ENCODE measurements at regions not wholly inside any gene's neighbourhood (a gene's known extent, or its start where the extent isn't known, plus 50 kb on each side); places are given as distances from the start of the nearest gene placed in this dataset.
A peak's percentile ranks its signal among the peaks of the same experiment; 100 is the strongest.
"Not testable (repeated sequence)": the region's sequence is repeated elsewhere in the genome, so short reads cannot be mapped to it uniquely, and the experiment has no call there.

DNA sequence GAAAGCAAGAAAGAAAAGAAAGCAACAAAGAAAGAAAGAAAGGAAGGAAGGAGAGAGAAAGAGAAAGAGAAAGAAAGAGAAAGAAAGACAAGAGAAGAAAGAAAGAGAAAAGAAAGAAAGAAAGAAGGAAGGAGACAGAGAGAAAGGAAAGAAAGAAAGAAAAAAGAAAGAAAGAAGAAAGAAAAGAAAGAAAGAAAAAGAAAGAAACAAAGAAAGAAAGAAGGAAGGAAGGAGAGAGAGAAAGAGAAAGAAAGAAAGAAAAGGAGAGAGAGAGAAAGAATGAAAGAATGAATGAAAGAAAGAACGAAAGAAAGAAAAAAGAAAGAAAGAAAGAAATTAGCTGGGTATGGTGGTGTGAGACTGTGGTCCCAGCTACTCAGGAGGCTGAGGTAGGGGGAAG is 400.1 kb upstream of the MDGA2 start:
- DNase-seq: no peak

DNA sequence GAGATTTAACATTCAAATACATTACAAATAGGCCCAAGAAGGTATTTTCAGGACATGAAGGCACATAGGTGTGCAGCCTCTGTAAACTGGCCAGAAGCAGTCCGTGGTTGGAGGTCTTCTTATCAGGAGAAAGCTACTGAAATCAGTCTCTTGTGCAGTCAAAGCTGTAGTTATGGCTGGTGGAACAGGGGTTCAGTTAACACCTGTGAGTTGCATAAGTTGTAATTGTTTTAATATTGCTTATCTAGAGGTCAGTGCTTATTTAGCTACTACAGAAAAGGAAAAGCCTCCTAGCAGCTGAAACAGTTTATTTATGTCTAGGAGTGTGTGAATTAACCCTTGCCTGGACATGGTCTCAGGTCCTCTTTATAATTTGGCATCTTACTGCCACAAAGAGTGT is 377.6 kb upstream of the MDGA2 start:
- DNase-seq: no peak

DNA sequence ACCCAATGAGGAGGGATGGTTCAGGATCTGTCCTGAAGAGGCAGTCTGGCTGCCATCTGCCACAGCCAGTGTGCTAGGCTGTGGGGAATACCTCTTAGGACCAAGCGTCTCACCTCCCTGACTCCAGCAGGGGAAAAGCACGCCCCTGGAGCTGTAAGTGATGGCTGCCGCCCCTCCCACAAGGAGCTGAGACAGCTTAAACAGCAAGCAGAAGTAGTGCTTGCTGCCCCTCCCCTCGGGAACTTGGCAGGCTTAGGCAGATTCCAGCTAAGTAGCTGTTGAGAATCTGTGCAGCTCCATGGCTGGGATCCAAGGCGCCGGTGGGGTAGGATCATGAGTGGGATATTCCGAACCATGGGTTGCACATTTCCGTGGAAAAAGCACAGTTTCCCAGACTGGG is 360.4 kb upstream of the MDGA2 start:
- no peak for DNase-seq

DNA sequence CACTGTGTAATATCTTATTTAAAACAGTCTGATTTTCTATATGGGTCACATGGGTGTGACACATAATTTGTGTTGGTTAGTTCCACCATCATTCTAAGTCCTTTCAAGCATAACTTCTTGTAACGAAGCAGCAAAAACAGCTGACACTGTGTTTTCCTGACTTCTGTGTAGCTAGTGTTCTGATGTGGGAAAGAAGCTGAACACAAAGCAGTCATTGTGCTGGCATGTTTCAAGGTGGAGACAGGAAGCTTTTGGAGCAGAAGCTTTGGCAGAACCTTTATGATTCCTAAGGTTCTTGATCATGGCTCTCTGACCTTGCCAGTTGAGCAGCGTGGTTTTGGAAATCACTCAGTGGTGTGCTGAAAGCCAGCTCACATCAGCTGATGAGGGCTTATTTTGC is 351.7 kb upstream of the MDGA2 start:
- no peak for DNase-seq

DNA sequence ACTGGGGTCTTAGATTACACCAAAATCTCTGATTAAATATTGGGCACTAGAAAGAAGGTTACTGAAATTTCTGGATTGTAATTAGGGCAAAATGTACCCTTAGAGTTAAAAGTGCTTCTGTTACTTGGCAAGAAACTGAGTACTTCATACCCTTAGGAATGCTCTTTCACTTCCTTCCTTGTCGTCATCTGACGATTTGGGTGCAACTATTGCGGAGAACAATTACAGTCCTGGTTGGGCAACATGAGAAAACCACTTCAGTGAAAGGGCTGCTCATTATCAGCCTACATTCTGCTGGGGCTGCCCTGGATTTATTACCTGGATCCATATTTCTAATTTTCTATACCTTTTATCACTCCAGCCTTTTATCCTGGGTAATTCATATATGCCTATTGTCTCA is 348.5 kb upstream of the MDGA2 start:
- DNase-seq: no peak

DNA sequence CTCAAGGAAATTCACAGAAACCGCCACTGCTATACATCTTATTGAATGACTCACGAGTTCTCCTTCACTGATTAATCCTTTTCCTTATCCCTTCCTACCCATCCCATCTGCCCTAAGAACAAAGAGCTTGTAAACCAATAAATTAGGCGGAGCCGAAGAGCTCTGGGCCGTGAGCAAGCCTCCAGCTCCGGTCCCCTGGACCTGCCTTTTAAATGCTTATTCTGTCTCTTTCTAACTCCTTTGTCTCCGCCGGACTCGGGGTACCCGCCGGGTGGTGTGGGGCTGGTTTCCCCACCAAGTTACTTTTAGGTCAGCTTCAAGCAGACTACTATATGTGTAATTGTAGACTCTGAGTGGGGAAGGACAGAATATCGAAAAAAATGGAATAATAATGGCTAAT is 336.1 kb upstream of the MDGA2 start:
- DNase-seq: not testable (repeated sequence)

DNA sequence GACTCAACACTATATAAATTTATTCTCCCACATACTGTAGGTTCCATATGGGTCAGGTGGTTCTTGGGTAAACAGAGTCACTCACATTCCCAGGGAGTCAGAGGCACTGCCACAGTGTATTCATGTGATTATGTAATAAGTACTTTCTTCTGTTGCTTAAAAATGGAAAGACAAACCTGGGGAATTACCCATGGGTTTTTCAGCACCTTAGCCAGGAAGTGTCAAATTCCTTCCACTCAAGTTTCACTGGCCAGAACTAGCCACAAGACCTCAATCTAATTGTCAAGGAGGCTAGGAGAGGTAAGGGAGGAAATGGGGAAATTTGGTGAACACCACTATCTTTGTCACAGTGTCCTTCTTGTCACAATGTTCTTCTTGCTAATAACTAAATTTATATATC is 333.2 kb upstream of the MDGA2 start:
- no peak for DNase-seq

DNA sequence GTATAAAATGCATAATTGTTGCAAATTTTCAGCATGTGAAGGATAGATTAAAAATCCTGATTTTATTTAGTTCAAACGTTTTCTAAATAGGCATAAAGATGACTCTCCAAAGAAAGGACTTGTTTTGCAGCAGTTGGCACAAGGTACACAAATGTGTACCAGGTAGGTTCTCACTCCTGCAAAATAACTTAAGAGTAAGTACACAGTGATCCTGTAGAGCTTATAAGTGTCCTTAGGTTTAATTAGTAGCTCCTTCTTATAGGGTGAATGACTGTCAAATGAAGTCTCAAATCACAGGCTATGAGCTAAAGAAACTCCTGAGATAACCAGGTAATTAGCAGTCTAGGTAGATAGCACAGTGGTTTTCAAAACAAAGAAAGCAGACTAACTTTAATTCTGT is 330.6 kb upstream of the MDGA2 start:
- DNase-seq: no peak

DNA sequence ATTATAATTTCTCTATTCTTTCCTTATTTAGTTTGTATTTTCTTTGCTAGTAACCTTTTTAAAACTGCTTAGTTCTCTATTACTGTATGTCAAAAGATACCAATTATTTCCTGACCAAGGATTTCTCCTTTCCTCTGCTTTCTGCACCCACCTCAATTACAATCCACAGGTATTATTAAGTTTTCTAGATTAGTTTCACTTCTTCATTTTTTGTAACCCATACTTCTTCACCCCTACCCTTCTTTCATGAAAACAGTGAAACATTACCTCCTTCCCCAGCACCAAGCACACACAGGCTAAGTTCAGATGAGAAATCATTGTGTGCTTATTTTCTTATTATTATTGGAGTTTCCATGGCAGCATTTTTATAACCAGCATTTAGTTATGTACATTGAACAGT is 318.5 kb upstream of the MDGA2 start:
- no peak for DNase-seq

DNA sequence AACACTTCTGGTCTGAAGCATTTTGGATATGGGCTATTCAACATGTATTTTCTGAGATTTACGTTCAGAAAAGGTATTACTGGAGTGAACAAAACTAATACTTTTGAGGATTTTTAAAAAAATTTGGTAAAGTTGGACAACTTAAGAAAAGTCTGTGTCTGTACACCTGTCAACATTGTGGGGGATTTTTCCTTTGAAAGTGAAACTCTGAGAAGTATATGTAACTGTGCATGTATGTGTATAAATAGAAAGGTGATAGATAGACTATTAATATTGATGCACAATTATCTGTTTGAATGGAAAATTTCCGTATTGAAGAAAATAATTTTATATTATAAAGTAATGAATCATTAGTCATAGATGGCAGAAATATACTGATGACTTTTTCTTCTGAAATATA is 312.8 kb upstream of the MDGA2 start:
- DNase-seq: no peak

DNA sequence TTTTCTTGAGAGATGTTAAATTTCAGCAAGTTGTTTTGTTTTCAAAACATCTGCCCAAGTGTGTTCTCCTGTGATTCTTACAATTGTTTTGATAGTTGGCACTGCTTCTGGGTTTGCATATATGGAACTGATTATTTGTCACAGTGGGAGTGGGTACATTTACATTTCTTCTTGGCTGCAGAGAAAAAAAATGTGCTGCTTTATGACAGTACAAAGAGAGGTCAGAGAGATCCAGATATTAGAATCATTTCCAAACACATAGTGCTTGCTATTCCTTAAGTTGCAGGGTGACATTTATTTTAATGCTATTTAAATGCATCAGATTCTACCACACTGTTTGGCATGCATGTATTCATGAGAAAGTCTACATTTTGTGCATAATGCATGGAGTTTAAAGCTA is 303.5 kb upstream of the MDGA2 start:
- no peak for DNase-seq

DNA sequence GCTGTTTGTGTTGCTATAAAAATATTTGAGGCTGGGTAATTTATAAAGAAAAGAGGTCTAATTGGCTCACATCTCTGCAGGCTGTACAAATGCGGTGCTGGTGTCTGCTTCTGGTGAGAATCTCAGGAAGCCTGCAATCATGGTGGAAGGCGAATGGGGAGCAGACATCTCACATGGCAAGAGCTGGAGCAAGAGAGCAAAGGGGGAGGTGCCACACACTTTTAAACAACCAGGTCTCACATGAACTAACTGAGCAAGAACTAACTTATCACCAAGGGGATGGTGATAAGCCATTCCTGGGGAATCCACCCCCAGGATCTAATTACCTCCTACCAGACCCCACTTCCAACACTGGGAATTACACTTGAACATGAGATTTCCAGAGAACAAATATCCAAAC is 300.7 kb upstream of the MDGA2 start:
- no peak for DNase-seq

DNA sequence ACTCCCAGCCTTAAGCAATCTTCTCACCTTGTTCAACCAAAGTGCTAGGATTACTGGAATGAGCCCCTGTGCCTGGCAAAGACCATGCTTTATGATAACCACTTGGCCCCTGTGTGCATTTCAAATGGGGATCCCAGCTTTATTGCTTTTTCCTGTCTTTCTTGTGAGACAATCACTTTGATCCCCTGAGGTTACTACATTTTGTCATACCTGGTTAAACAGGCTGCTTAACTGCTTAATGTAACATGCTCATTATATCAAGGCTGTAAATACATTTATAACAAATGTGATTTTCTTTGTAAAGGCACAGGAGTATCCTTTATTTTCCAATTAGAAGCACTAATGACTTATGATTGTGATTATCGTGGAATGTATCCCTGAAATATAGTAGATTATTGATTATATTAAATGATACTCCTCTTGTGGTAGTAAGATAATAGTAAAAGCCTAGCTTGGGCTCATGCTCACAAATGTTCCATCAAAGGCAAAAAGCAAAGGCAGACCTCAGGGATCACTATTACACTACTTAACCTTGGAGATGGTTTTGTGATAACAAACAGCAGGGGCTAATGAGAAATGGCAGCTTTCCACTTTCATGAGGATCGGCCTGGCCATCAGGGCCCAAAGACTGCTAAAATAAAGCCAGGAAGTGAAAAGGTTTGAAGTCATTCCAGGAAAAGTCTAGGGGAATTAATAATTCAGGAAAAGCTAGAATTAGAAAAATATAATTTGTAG is 290.8 kb upstream of the MDGA2 start:
- DNase-seq: no peak

DNA sequence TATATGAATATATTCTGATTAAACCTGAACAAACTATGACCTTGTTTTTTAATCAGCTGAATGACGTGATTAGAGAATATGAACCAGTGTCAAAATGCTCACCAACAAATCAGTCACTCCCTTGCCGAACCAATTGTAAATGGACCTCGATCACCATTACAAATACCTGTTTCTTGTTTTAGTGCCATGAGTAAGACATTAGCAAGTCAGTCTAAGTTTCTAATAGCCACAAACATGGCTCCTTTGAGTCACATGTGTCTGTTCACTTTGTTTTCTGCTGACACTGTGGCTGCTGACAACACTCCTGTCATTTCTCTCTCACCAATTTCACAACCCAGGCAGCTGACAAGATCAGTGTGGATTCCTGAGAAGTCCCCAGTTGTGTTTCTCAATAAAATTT is 286.2 kb upstream of the MDGA2 start:
- DNase-seq: no peak

DNA sequence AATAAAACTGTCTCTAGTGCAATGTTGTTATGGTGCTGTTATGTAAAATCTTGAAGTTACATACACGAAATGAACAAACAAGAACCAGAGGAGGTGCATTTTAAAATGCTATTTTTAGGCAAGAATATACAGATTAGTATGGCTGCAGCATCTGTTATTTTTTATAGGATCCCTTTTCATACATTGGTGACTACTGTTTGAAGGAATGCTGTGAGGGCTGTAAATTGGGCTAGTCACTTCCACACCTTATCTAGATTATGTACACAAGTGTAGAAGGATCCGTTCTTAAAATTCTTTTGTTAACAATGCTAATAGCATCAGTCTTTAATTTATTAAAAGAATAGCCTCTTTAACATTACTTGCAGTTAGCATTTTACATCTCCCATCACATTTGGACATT is 284.3 kb upstream of the MDGA2 start:
- peak in 1 of 3 donors; percentile 3 for DNase-seq

DNA sequence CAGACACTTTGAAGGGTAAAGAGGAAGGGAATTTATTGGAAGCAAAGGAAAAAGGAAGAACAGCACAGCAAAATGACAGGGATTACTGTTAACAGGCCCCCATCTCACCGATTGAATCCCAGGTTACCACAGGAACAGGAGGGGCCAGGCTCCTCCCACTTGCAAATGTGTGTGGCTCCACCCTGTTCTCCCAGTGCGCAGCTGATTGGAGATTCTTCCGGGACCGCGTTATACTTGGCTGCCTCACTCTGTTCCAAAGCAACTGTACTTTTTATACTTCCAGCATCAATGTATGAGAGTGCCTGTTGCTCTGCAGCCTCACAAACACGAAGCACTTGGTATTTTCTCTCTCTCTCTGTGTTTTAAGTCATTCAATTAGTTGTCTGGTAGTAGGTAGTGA is 273.6 kb upstream of the MDGA2 start:
- peak in 1 of 3 donors; percentile 7 for DNase-seq

DNA sequence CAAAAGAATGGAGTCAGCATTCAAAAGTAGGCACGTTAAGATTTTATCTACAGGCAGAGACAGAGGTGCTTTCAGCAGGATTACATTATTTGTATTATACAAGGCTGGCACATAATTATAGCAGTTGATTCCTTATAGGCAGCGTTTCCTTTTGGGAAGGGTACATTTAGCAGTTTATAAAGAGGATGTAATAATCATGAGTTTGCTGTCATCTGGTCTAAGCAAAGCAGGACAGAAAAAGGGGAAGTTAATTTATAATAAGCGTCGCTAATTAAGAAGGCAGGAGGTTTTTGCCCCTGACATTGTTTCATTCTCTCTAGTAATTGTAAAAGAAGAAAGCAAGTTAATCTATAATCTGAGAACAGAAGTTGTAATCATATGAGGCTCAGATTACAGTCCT is 259.9 kb upstream of the MDGA2 start:
- DNase-seq: no peak

DNA sequence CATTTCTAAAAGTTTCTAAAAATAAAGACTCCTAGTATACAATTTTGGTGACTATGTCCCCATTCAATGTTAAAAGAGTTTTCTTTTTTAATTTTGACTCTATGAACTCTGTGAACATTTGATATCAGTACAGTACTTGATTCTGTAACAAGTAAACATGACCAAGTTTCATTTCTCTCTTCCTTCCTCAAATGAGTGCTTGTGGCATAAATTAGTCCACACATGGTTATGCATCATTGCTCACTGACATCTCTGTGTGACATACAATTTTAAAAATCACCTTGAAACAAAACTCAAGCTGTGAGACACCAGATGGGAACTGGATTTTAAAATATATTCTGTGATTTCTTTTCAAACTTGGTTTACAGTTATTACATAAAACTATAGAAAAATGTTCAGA is 253.9 kb upstream of the MDGA2 start:
- no peak for DNase-seq

DNA sequence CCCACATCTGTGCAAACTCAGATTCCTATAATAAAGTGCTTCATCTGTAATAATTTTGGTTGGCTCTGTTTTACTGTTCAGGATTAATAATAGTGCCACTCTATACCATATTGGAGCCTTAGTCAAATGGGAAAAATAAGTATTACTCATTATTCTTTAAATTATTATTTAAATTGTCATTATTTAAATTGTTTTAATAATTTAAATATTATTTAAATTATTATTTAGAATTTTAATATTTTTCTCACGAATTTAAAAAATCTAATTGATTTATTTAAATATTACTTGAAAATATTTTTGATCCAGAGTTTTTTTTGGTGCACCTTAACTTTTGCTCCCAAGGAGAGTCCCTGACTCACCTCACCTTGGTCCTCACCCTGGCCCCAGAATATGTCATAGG is 245.7 kb upstream of the MDGA2 start:
- DNase-seq: no peak

DNA sequence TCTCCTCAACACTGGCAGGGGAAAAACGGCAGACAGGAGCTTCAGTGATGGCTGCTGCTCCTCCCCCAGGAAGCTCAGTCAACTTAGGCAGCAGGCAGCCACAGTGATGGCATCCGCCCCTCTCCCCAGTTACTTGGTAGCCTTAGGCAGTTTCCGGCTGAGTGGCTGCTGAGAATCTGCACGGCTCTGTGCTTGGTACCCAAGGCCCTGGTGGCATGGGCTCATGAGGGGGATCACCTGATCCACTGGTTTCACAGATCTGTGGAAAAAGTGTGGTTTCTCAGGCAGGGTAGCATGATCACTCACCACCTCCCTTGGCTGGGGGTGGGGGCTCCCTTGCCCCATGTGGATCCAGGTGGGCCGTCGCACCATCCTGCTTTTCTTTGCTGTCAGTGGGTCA is 244.6 kb upstream of the MDGA2 start:
- DNase-seq: no peak

DNA sequence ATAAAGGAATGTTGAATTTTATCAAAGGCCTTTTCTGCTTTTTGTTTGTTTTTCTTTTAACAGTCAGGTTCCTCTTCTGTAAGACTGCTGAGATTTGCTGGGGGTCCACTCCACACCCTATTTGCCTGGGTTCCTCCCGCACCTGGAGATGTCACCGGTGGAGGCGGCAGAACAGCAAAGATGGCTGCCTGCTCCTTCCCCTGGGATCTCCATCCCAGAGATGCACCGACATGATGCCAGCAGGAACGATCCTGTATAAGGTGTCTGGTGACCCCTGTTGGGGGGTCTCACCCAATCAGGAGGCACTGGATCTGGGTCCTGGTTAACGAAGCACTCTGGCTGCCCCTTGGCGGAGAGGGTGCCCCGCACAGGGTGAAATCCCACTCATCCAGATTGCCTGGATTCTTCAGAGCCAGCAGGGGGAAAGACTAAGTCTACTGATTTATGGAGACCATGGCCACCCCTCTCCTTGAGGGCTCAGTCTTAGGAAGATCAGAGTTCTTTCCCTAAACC is 244.0 kb upstream of the MDGA2 start:
- DNase-seq: no peak

DNA sequence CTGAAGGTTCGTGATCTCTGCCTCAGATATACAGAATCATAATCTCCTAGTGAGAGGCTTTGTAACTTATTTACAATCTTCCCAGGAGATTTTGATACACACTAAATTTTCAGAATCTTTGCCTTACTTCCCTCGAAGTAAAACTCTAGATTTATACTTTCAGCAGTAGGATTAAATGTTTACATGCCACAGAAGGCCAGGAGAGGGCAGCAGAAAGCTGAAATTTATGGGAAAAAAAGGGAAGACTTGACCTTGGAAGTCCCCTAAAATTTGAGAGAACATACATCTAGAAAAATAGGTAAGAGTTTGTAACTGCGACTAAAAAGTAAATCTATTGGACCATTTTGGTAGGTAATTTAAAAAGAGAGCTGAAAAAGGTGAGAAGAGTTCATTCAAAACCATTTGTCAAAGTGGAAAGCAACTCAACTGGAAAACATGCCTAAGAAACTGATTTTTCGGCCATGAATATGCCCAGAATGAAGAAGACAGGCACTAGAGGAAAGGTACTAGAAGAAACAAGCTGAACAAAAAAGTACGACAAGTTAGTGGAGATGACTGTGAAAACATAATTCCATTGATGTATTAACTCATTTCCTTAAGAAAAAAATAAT is 242.0 kb upstream of the MDGA2 start:
- DNase-seq: peak; percentile 11 to 44 (median 16)

DNA sequence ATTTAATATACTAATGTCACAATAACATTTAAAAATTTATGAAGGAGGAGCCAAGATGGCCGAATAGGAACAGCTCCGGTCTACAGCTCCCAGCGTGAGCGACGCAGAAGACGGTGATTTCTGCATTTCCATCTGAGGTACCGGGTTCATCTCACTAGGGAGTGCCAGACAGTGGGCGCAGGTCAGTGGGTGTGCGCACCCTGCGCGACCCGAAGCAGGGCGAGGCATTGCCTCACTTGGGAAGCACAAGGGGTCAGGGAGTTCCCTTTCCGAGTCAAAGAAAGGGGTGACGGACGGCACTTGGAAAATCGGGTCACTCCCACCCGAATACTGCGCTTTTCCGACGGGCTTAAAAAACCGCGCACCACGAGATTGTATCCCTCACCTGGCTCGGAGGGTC is 225.7 kb upstream of the MDGA2 start:
- not testable (repeated sequence) for DNase-seq

DNA sequence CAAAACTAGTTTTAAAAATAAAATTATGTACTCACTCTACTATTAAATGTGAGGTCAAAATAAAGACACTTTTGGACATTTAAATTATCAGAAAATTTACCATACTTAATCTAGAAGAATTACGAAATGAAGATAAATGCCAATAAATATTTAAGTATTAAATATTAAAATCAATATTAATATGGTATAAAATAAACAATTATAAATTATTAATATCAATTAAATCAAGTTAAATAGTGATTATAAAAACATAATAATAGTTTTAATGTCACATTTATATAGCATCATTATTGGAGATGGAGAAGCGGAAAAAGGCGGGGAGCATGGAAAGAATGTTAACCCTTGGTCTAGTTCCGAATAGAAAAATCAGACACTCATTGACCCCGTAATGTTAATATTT is 224.3 kb upstream of the MDGA2 start:
- no peak for DNase-seq

Measured in muscle of back (tissue), 3 donors.